HCT116 (cell line): ENCODE measurements at regions not wholly inside any gene's neighbourhood (a gene's known extent, or its start where the extent isn't known, plus 50 kb on each side); places are given as distances from the start of the nearest gene placed in this dataset.

ENCODE experiments used
- ATAC-seq: fragments of 200-7000 bp; cut with Tn5 transposase; 2 replicates; pipeline ENCODE4 v1.9.1; 2020; ENCODE audit warnings: mild to moderate bottlenecking, moderate library complexity
- BruUV-seq: library from RNA; stranded (reverse); fragments of 400-500 nt; replicated peaks from 2 replicates; lab custom pipeline; 2021; lab: Mats Ljungman, UMichigan
- CTCF ChIA-PET: fragments of 300-600 bp; sonication (Branson Sonifier 250); formaldehyde crosslinking; loops from one replicate; lab custom pipeline; 2021; ENCODE audit warnings: antibody characterized with exemption; lab: Charles Lee
- POLR2A ChIA-PET: fragments of 300-600, 350-600 bp; sonication (Branson Sonifier 250); formaldehyde crosslinking; loops from one replicate; lab custom pipeline; 2021; ENCODE audit warnings: antibody characterized with exemption; lab: Charles Lee
- RAD21 ChIA-PET, 2 experiments: fragments of 300-600 bp; sonication (Branson Sonifier 250); formaldehyde crosslinking; loops; one replicate each; lab custom pipeline; 2023; ENCODE audit warnings: low total read pairs in 2 of 2; ENCODE audit not compliant: uncharacterized antibody in 2 of 2, unreplicated experiment in 2 of 2, low non-redundant PET in 1 of 2; lab: Charles Lee
- DNase-seq: peaks from one replicate; pipeline ENCODE4 v3.0.0-alpha.2; 2010; ENCODE audit warnings: low read depth, low spot score
- H2AFZ ChIP-seq: fragments of 200-600 bp; shearing (Covaris generic), sonication (generic); 2 replicates; pipeline ENCODE4 v1.6.1; 2017; ENCODE audit warnings: low read depth, mixed run types, mixed read lengths, antibody characterized with exemption, low read length; ENCODE audit not compliant: poor library complexity, severe bottlenecking
- H3K27ac ChIP-seq: 2 replicates; pipeline ENCODE4 v1.5.1; 2012; ENCODE audit warnings: low read depth, low read length
- H3K27me3 ChIP-seq: fragments of 200-600 bp; sonication (generic); 2 replicates; pipeline ENCODE4 v1.6.1; 2016; ENCODE audit warnings: mixed run types, low read length, mixed read lengths; ENCODE audit not compliant: insufficient read depth
- H3K36me3 ChIP-seq, 2 experiments: fragments of 200-500 bp in 1 of 2; fragments of 200-600 bp in 1 of 2; sonication (Bioruptor generic) in 1 of 2; sonication (generic) in 1 of 2; 2 replicates each; pipeline versions ENCODE4 v1.5.1 to v1.6.1; 2014 to 2016; ENCODE audit warnings: low read length in 2 of 2, inconsistent platforms in 1 of 2, mixed read lengths in 1 of 2, mixed run types in 1 of 2; ENCODE audit not compliant: insufficient read depth in 2 of 2, control insufficient read depth in 1 of 2
- H3K4me1 ChIP-seq, 2 experiments: fragments of 200-600 bp in 1 of 2; sonication (generic) in 1 of 2; 2 replicates each; pipeline versions ENCODE4 v1.5.1 to v1.6.1; 2012 to 2017; ENCODE audit warnings: low read length in 2 of 2, inconsistent platforms in 1 of 2, mild to moderate bottlenecking in 1 of 2, mixed read lengths in 1 of 2, mixed run types in 1 of 2, moderate library complexity in 1 of 2; ENCODE audit not compliant: insufficient read depth in 2 of 2, control insufficient read depth in 1 of 2
- H3K4me2 ChIP-seq: fragments of 200-600 bp; sonication (generic); 2 replicates; pipeline ENCODE4 v1.6.1; 2017; ENCODE audit warnings: mixed run types, low read length, mixed read lengths
- H3K4me3 ChIP-seq, 2 experiments: fragments of 200-600 bp in 1 of 2; sonication (generic) in 1 of 2; replicated peaks in 1 of 2; 2 replicates each; pipeline ENCODE4 v1.5.1; 2011 to 2016; ENCODE audit warnings: low read length in 2 of 2, control low read depth in 1 of 2, low read depth in 1 of 2, mild to moderate bottlenecking in 1 of 2, mixed read lengths in 1 of 2, mixed run types in 1 of 2
- H3K79me2 ChIP-seq: fragments of 200-600 bp; sonication (generic); 2 replicates; pipeline ENCODE4 v1.6.1; 2017; ENCODE audit warnings: mild to moderate bottlenecking, mixed run types, low read length, moderate library complexity, mixed read lengths; ENCODE audit not compliant: insufficient read depth
- H3K9ac ChIP-seq: fragments of 200-600 bp; sonication (generic); 2 replicates; pipeline ENCODE4 v1.6.1; 2016; ENCODE audit warnings: low read length, mixed read lengths
- H3K9me2 ChIP-seq: fragments of 200-600 bp; sonication (generic), shearing (Covaris generic); 2 replicates; pipeline ENCODE4 v1.6.1; 2017; ENCODE audit warnings: mixed run types, mild to moderate bottlenecking, moderate library complexity; ENCODE audit not compliant: insufficient read depth
- H3K9me3 ChIP-seq, 2 experiments: fragments of 200-500 bp in 1 of 2; fragments of 200-600 bp in 1 of 2; sonication (Bioruptor generic) in 1 of 2; sonication (generic) in 1 of 2; 2 replicates each; pipeline ENCODE4 v1.6.1; 2014 to 2017; ENCODE audit warnings: low read length in 2 of 2, mixed read lengths in 2 of 2, inconsistent platforms in 1 of 2, low read depth in 1 of 2, mild to moderate bottlenecking in 1 of 2, mixed run types in 1 of 2, moderate library complexity in 1 of 2; ENCODE audit not compliant: control insufficient read depth in 1 of 2, insufficient read depth in 1 of 2
- H4K20me1 ChIP-seq: fragments of 200-600 bp; sonication (generic), shearing (Covaris generic); 2 replicates; pipeline ENCODE4 v1.6.1; 2017; ENCODE audit warnings: mixed run types, mild to moderate bottlenecking, moderate library complexity; ENCODE audit not compliant: insufficient read depth
- EGR1 ChIP-seq: IDR thresholded peaks from 2 replicates; pipeline ENCODE4 v1.6.1; 2012; ENCODE audit warnings: low read depth
- ELF1 ChIP-seq: IDR thresholded peaks from 2 replicates; pipeline ENCODE4 v1.6.1; 2012; ENCODE audit warnings: low read depth, borderline replicate concordance
- EZH2phosphoT487 ChIP-seq: fragments of 200-600 bp; IDR thresholded peaks from 2 replicates; pipeline ENCODE4 v1.6.1; 2018; ENCODE audit warnings: antibody characterized with exemption, borderline replicate concordance
- FOSL1 ChIP-seq: IDR thresholded peaks from 2 replicates; pipeline ENCODE4 v1.6.1; 2012; ENCODE audit warnings: low read depth
- JUND ChIP-seq: IDR thresholded peaks from 2 replicates; pipeline ENCODE4 v1.6.1; 2012
- RAD21 ChIP-seq: IDR thresholded peaks from 2 replicates; pipeline ENCODE4 v1.6.1; 2012; ENCODE audit warnings: low read depth, mild to moderate bottlenecking
- SIN3A ChIP-seq: IDR thresholded peaks from 2 replicates; pipeline ENCODE4 v1.6.1; 2012; ENCODE audit warnings: low read depth
- SP1 ChIP-seq: IDR thresholded peaks from 2 replicates; pipeline ENCODE4 v1.6.1; 2012; ENCODE audit warnings: low read depth
- SRF ChIP-seq: IDR thresholded peaks from 2 replicates; pipeline ENCODE4 v1.6.1; 2012; ENCODE audit warnings: low read depth
- TCF7L2 ChIP-seq: IDR thresholded peaks from 2 replicates; pipeline ENCODE4 v1.7.0; 2011; ENCODE audit warnings: borderline replicate concordance, inconsistent platforms; ENCODE audit not compliant: insufficient read depth, insufficient read length; ENCODE audit errors: extremely low read depth
- ZFX ChIP-seq: fragments of 450-650 bp; IDR thresholded peaks from 2 replicates; pipeline ENCODE4 v1.6.1; 2017
- ZNF274 ChIP-seq: fragments of 200-500 bp; sonication (Bioruptor generic); IDR thresholded peaks from 2 replicates; pipeline ENCODE4 v1.6.1; 2014; ENCODE audit warnings: mild to moderate bottlenecking, low read depth, low read length, inconsistent platforms
- intact Hi-C: fragments of 100-400 bp; cut with micrococcal nuclease; formaldehyde crosslinking; loops from 2 replicates; pipeline ENCODE4 v1.10.0; 2022
- TF ChIP-seq, protein P1 (sequence below): IDR thresholded peaks from 2 replicates; pipeline ENCODE4 v1.6.1; 2012; ENCODE audit warnings: low read depth
- TF ChIP-seq, protein P2 (sequence below): IDR thresholded peaks from 2 replicates; pipeline ENCODE4 v1.6.1; 2011; ENCODE audit warnings: mild to moderate bottlenecking, low read length, moderate library complexity; ENCODE audit not compliant: insufficient replicate concordance; ENCODE audit errors: extremely low read depth

DNA sequence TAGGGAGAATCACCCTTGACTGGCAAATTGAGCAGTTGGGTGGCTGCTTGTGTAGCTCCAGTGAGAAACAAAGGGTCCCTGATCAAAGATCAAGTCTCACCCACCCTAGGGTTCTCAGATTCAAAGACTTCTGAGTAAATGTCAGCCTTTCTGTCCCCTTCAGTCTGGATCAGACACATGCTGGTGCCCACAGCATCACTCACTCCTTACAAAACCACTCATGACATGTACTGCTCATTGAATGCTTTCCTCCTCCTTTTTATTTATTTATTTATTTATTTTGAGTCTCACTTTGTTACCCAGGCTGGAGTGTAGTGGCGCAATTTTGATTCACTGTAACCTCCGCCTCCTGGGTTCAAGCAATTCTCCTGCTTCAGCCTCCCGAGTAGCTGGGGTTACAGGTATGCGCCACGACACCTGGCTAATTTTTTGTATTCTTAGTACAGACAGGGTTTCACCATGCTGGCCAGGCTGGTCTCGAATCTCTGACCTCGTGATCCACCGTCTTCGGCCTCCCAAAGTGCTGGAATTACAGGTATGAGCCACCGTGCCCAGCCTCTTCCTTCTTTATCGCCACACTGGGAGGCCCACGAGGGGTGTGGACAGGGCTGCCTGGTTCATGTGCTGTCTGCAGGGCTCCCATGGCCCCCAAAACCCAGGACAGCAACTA, 462.0 kb upstream of the MAF start:
- RAD21 ChIA-PET: no interaction called here
- no peaks in the 10 kb centered on the region for H3K9me2 ChIP-seq

More for the DNA sequence above, 462.0 kb upstream of the MAF start:
- CTCF ChIA-PET: no interaction called here
- Histone ChIP-seq H3K9me3 (peaks cover 42 to 57% of the 10 kb centered on the region in 2 experiments; a peak in 3 of 4 replicates), H3K4me2 (no peak overlapping the region), H2AFZ (no peak overlapping the region), H3K36me3 (no peaks in the 10 kb centered on the region), H4K20me1 (no peaks in the 10 kb centered on the region), H3K27me3 (no peaks in the 10 kb centered on the region), H3K9ac (no peak overlapping the region), H3K4me1 (no peaks in the 10 kb centered on the region), H3K79me2 (no peaks in the 10 kb centered on the region), H3K27ac (no peak overlapping the region), H3K4me3 (no peak overlapping the region)
- BruUV-seq: no TSS peak
- TF ChIP-seq SP1 (no peak), ELF1 (no peak), SRF (no peak), ZFX (no peak), JUND (no peak), TCF7L2 (no peak), EZH2phosphoT487 (no peak), RAD21 (no peak), SIN3A (no peak), EGR1 (no peak), ZNF274 (no peak), FOSL1 (no peak)
- TF ChIP-seq, protein P1, sequence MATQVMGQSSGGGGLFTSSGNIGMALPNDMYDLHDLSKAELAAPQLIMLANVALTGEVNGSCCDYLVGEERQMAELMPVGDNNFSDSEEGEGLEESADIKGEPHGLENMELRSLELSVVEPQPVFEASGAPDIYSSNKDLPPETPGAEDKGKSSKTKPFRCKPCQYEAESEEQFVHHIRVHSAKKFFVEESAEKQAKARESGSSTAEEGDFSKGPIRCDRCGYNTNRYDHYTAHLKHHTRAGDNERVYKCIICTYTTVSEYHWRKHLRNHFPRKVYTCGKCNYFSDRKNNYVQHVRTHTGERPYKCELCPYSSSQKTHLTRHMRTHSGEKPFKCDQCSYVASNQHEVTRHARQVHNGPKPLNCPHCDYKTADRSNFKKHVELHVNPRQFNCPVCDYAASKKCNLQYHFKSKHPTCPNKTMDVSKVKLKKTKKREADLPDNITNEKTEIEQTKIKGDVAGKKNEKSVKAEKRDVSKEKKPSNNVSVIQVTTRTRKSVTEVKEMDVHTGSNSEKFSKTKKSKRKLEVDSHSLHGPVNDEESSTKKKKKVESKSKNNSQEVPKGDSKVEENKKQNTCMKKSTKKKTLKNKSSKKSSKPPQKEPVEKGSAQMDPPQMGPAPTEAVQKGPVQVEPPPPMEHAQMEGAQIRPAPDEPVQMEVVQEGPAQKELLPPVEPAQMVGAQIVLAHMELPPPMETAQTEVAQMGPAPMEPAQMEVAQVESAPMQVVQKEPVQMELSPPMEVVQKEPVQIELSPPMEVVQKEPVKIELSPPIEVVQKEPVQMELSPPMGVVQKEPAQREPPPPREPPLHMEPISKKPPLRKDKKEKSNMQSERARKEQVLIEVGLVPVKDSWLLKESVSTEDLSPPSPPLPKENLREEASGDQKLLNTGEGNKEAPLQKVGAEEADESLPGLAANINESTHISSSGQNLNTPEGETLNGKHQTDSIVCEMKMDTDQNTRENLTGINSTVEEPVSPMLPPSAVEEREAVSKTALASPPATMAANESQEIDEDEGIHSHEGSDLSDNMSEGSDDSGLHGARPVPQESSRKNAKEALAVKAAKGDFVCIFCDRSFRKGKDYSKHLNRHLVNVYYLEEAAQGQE: no peak
- TF ChIP-seq, protein P2, sequence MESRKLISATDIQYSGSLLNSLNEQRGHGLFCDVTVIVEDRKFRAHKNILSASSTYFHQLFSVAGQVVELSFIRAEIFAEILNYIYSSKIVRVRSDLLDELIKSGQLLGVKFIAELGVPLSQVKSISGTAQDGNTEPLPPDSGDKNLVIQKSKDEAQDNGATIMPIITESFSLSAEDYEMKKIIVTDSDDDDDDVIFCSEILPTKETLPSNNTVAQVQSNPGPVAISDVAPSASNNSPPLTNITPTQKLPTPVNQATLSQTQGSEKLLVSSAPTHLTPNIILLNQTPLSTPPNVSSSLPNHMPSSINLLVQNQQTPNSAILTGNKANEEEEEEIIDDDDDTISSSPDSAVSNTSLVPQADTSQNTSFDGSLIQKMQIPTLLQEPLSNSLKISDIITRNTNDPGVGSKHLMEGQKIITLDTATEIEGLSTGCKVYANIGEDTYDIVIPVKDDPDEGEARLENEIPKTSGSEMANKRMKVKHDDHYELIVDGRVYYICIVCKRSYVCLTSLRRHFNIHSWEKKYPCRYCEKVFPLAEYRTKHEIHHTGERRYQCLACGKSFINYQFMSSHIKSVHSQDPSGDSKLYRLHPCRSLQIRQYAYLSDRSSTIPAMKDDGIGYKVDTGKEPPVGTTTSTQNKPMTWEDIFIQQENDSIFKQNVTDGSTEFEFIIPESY: no peak
- no peak for ATAC-seq
- POLR2A ChIA-PET: no interaction called here
- intact Hi-C loops: no loop called here
- no peak for DNase-seq
